ENCODE measurements at regions not wholly inside any gene's neighbourhood (a gene's known extent, or its start where the extent isn't known, plus 50 kb on each side); places are given as distances from the start of the nearest gene placed in this dataset.

GRCh38 chrX:139026811-139027210 is 315.3 kb upstream of the FGF13 start:
- no peak for TF ChIP-seq CTCF (IDR thresholded peaks at IDR 0.05)
- TF ChIP-seq POLR2A (IDR thresholded peaks at IDR 0.05), result no peak
- no peak for TF ChIP-seq POLR2AphosphoS5 (IDR thresholded peaks at IDR 0.05)
- Histone ChIP-seq H3K27ac (no peak overlapping the region), H3K4me3 (no peak overlapping the region), H3K27me3 (peaks cover 0 to 8% of the 10 kb centered on the region in 2 donors), H3K4me1 (no peaks in the 10 kb centered on the region), H3K36me3 (no peaks in the 10 kb centered on the region), H3K9me3 (no peaks in the 10 kb centered on the region)
- intact Hi-C loops (cut with DNase I; ENCODE audit: low total_unique reads), result no loop called here
- DNase-seq (ENCODE audit: low spot score in 2 of 2), result no peak

GRCh38 chrX:139026406-139026805 is 314.9 kb upstream of the FGF13 start:
- H3K27me3 ChIP-seq, result peaks cover 0 to 5% of the 10 kb centered on the region in 2 donors
- DNase-seq (ENCODE audit: low spot score in 2 of 2), result no peak
- TF ChIP-seq POLR2A (IDR thresholded peaks at IDR 0.05), result no peak
- TF ChIP-seq POLR2AphosphoS5 (IDR thresholded peaks at IDR 0.05), result no peak
- TF ChIP-seq CTCF (IDR thresholded peaks at IDR 0.05), result no peak
- H3K4me1 ChIP-seq, result no peaks in the 10 kb centered on the region
- H3K36me3 ChIP-seq, result no peaks in the 10 kb centered on the region
- no peaks in the 10 kb centered on the region for H3K9me3 ChIP-seq
- no peak overlapping the region for H3K27ac ChIP-seq
- H3K4me3 ChIP-seq, result no peak overlapping the region
- intact Hi-C loops (cut with DNase I; ENCODE audit: low total_unique reads), result no loop called here

GRCh38 chrX:139025816-139026215 is 314.3 kb upstream of the FGF13 start:
- intact Hi-C loops (cut with DNase I; ENCODE audit: low total_unique reads), result no loop called here
- Histone ChIP-seq H3K27me3 (peaks cover 0 to 5% of the 10 kb centered on the region in 2 donors), H3K27ac (no peak overlapping the region)

GRCh38 chrX:139023531-139023930 is 312.0 kb upstream of the FGF13 start:
- Histone ChIP-seq H3K4me1 (no peaks in the 10 kb centered on the region), H3K27me3 (no peaks in the 10 kb centered on the region), H3K4me3 (no peak overlapping the region), H3K36me3 (no peaks in the 10 kb centered on the region), H3K27ac (no peak overlapping the region), H3K9me3 (no peaks in the 10 kb centered on the region)
- DNase-seq (ENCODE audit: low spot score in 2 of 2), result no peak
- intact Hi-C loops (cut with DNase I; ENCODE audit: low total_unique reads), result no loop called here
- TF ChIP-seq CTCF (IDR thresholded peaks at IDR 0.05), result no peak
- no peak for TF ChIP-seq POLR2A (IDR thresholded peaks at IDR 0.05)
- TF ChIP-seq POLR2AphosphoS5 (IDR thresholded peaks at IDR 0.05), result no peak

More at GRCh38 chrX:139025816-139026215, 314.3 kb upstream of the FGF13 start:
- no peak for TF ChIP-seq POLR2A (IDR thresholded peaks at IDR 0.05)
- TF ChIP-seq CTCF (IDR thresholded peaks at IDR 0.05), result no peak
- TF ChIP-seq POLR2AphosphoS5 (IDR thresholded peaks at IDR 0.05), result no peak
- no peaks in the 10 kb centered on the region for H3K4me1 ChIP-seq
- H3K4me3 ChIP-seq, result no peak overlapping the region
- DNase-seq (ENCODE audit: low spot score in 2 of 2), result no peak
- no peaks in the 10 kb centered on the region for H3K9me3 ChIP-seq
- no peaks in the 10 kb centered on the region for H3K36me3 ChIP-seq

GRCh38 chrX:139020801-139021200 is 309.3 kb upstream of the FGF13 start:
- intact Hi-C loops (cut with DNase I; ENCODE audit: low total_unique reads), result no loop called here
- no peaks in the 10 kb centered on the region for H3K36me3 ChIP-seq
- peaks cover 0 to 9% of the 10 kb centered on the region in 2 donors for H3K9me3 ChIP-seq
- H3K27me3 ChIP-seq, result no peaks in the 10 kb centered on the region
- H3K4me1 ChIP-seq, result no peaks in the 10 kb centered on the region
- H3K27ac ChIP-seq, result no peak overlapping the region
- DNase-seq (ENCODE audit: low spot score in 2 of 2), result no peak
- no peak overlapping the region for H3K4me3 ChIP-seq
- no peak for TF ChIP-seq CTCF (IDR thresholded peaks at IDR 0.05)
- no peak for TF ChIP-seq POLR2AphosphoS5 (IDR thresholded peaks at IDR 0.05)
- TF ChIP-seq POLR2A (IDR thresholded peaks at IDR 0.05), result no peak

All from breast epithelium (tissue), 4 donors.